HEK293T (cell line): ENCODE measurements at regions not wholly inside any gene's neighbourhood (a gene's known extent, or its start where the extent isn't known, plus 50 kb on each side); places are given as distances from the start of the nearest gene placed in this dataset.

Experiments
- CTCF ChIA-PET: fragments of 350-600 bp; formaldehyde crosslinking; extraction: SDS; loops from one replicate; lab custom pipeline; 2021; ENCODE audit warnings: antibody characterized with exemption, inconsistent platforms; lab: Yijun Ruan, JAX
- POLR2A ChIA-PET: fragments of 350-600 bp; formaldehyde crosslinking; extraction: SDS; loops from one replicate; lab custom pipeline; 2020; ENCODE audit warnings: antibody characterized with exemption, inconsistent platforms; lab: Yijun Ruan, JAX
- DNase-seq: peaks from one replicate; pipeline ENCODE4 v3.0.0; 2012; ENCODE audit warnings: mixed read lengths; ENCODE audit errors: extremely low spot score
- ARNT ChIP-seq: fragments of 450-650 bp; IDR thresholded peaks from 2 replicates; pipeline ENCODE4 v1.6.1; 2017; ENCODE audit warnings: mild to moderate bottlenecking
- BHLHE40 ChIP-seq: fragments of 450-650 bp; IDR thresholded peaks from 2 replicates; pipeline ENCODE4 v1.6.1; 2016; ENCODE audit warnings: mild to moderate bottlenecking, moderate library complexity, borderline replicate concordance
- CTBP1 ChIP-seq: fragments of 450-650 bp; IDR thresholded peaks from 2 replicates; pipeline ENCODE4 v1.6.1; 2016; ENCODE audit warnings: borderline replicate concordance
- ELF4 ChIP-seq: fragments of 450-650 bp; IDR thresholded peaks from 2 replicates; pipeline ENCODE4 v1.6.1; 2017; ENCODE audit warnings: antibody characterized with exemption
- FOXA1 ChIP-seq: fragments of 450-650 bp; IDR thresholded peaks from 2 replicates; pipeline ENCODE4 v1.6.1; 2016; ENCODE audit warnings: mild to moderate bottlenecking
- FOXK2 ChIP-seq: fragments of 450-650 bp; IDR thresholded peaks from 2 replicates; pipeline ENCODE4 v1.6.1; 2016; ENCODE audit warnings: mild to moderate bottlenecking
- FOXM1 ChIP-seq: fragments of 450-650 bp; IDR thresholded peaks from 2 replicates; pipeline ENCODE4 v1.6.1; 2017; ENCODE audit warnings: mild to moderate bottlenecking, borderline replicate concordance
- HDGF ChIP-seq: fragments of 450-650 bp; IDR thresholded peaks from 2 replicates; pipeline ENCODE4 v1.6.1; 2017; ENCODE audit warnings: antibody characterized with exemption, borderline replicate concordance
- L3MBTL2 ChIP-seq: fragments of 450-650 bp; conservative IDR thresholded peaks from 2 replicates; pipeline ENCODE4 v1.6.1; 2016; ENCODE audit warnings: mild to moderate bottlenecking
- LEF1 ChIP-seq: fragments of 450-650 bp; IDR thresholded peaks from 2 replicates; pipeline ENCODE4 v1.6.1; 2017; ENCODE audit warnings: mild to moderate bottlenecking, borderline replicate concordance
- NFRKB ChIP-seq: fragments of 450-650 bp; IDR thresholded peaks from 2 replicates; pipeline ENCODE4 v1.6.1; 2016; ENCODE audit warnings: mild to moderate bottlenecking, moderate library complexity
- SP1 ChIP-seq: fragments of 450-650 bp; IDR thresholded peaks from 2 replicates; pipeline ENCODE4 v1.6.1; 2017
- SUZ12 ChIP-seq: fragments of 450-650 bp; IDR thresholded peaks from 2 replicates; pipeline ENCODE4 v1.6.1; 2016; ENCODE audit warnings: mild to moderate bottlenecking
- TARDBP ChIP-seq: fragments of 450-650 bp; IDR thresholded peaks from 2 replicates; pipeline ENCODE4 v1.6.1; 2016
- ZNF384 ChIP-seq: fragments of 450-650 bp; IDR thresholded peaks from 2 replicates; pipeline ENCODE4 v1.6.1; 2016
- TF ChIP-seq, protein P1 (sequence below): fragments of 450-650 bp; IDR thresholded peaks from 2 replicates; pipeline ENCODE4 v1.6.1; 2016

DNA sequence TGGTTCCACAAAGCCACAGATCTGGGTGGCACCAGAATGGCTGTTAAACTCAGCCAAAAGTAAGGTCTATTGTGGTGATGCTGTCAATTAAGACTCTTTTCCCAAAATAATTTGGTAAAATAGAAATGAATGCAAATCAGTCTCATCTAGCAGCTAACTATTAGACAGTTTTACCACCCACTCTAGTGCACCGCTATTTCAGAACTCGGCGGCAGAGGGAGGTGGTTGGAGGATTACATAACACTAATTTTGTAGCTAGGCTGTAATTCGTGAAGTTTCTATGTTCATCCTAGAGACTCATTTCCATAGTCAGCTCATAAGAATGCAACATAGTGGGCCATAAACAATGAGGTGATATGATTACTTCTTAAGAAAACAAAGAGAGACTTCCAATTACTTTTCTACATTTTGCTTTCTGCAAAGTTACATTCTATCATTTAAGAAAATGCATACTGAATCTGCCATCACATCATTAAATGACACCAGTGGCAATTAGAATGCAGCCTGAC lies 413.8 kb downstream of the FBXO15 start:
- CTCF ChIA-PET: no interaction called here
- no peak for DNase-seq
- POLR2A ChIA-PET: no interaction called here
- TF ChIP-seq BHLHE40 (no peak), ELF4 (no peak), FOXK2 (no peak), TARDBP (no peak), HDGF (no peak), CTBP1 (no peak), ZNF384 (no peak), LEF1 (no peak), ARNT (no peak), FOXM1 (no peak)

DNA sequence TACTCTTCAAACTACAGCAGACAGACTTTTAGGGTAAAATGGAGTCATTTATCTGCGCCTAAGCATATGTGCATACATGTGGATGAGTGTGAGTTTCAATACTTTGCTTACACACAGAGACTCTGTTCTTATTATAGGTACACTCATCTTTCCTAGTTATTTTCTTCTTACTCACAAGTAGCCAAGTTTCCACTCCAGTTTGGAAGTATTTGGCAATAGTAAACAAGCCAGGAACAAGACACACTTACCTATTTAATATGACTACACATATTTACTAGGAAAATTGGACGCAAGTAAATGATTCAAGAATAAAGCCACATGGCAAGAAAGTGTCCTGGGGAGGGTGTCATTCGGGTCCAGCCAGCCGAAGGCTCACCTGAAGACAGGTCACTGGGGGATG lies 414.3 kb downstream of the FBXO15 start:
- ChIA-PET CTCF (no interaction called here), POLR2A (no interaction called here)
- TF ChIP-seq LEF1 (no peak), CTBP1 (no peak), FOXK2 (no peak), SUZ12 (no peak), ZNF384 (no peak), ELF4 (no peak)
- DNase-seq: no peak

DNA sequence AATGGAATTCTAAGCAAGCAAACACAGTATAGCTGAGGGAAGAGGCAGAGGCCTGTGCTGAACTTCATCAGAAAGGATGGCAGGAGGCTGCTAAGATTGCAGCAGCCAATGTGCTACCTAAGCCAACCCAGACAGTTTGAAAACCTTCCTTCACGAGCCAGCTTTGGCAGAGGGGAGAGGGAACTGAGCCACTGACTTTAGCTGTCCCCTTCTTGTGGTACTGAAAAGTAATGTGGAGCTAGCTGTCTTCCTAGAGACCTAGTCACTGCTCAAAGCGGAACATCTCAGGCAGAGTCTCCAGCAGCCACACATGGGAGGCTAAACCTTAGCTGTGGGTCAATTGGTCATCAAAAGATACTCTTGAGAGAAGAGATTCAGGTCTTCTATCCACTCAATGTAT lies 419.0 kb downstream of the FBXO15 start:
- CTCF ChIA-PET: no interaction called here
- no peak for DNase-seq
- POLR2A ChIA-PET: no interaction called here
- TF ChIP-seq SP1: no peak
- TF ChIP-seq ELF4: no peak
- TF ChIP-seq CTBP1: no peak
- no peak for TF ChIP-seq FOXA1
- no peak for TF ChIP-seq TARDBP
- no peak for TF ChIP-seq L3MBTL2
- no peak for TF ChIP-seq LEF1
- TF ChIP-seq NFRKB: no peak
- no peak for TF ChIP-seq HDGF
- no peak for TF ChIP-seq FOXM1
- TF ChIP-seq SUZ12: no peak
- TF ChIP-seq, protein P1, sequence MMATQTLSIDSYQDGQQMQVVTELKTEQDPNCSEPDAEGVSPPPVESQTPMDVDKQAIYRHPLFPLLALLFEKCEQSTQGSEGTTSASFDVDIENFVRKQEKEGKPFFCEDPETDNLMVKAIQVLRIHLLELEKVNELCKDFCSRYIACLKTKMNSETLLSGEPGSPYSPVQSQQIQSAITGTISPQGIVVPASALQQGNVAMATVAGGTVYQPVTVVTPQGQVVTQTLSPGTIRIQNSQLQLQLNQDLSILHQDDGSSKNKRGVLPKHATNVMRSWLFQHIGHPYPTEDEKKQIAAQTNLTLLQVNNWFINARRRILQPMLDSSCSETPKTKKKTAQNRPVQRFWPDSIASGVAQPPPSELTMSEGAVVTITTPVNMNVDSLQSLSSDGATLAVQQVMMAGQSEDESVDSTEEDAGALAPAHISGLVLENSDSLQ: no peak
- no peak for TF ChIP-seq ARNT

DNA sequence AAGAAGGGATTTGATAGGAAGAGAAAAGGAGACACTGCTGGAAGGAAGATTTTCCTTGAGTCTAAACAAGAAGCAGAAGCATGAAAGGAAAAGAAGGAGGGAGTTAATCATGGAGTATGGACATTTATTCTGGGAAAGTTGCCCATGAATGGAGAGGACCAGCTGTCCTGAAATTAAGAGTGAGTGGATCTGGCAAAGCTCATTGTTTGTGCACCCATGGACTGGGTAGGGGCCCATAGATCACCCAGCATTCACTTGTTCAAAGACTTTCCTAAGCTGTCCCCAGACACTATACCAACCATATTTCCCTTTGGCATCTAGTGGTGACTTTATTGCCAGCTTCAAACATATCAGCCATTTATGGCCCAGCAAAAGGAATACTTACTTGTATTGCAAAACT lies 422.7 kb downstream of the FBXO15 start:
- TF ChIP-seq CTBP1 (no peak), TARDBP (no peak), ARNT (no peak), ZNF384 (no peak), FOXA1 (no peak), LEF1 (no peak), BHLHE40 (no peak), HDGF (no peak), ELF4 (no peak), FOXK2 (no peak), SUZ12 (no peak), L3MBTL2 (no peak)
- TF ChIP-seq, protein P1: no peak
- ChIA-PET POLR2A (no interaction called here), CTCF (no interaction called here)
- no peak for DNase-seq

DNA sequence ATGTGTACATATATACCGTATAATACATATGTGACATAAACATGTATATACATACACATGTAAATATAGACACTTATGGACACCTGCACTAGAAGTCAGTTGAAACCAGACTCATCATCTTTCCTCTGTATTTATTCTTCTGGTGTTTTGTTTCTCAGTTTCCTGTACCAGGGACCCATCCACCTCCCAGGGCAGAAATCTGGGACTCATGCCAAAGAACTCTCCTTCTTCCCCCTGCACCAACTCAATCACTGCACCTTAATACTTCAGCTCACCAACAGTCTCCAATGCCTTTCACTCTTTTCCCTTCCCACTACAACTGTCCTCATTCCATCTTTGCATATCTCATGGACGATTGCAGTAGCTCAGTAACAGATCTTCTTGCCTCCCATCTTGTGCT lies 428.0 kb downstream of the FBXO15 start:
- ChIA-PET POLR2A (no interaction called here), CTCF (no interaction called here)
- DNase-seq: no peak
- TF ChIP-seq SUZ12: no peak
- TF ChIP-seq, protein P1: no peak
- TF ChIP-seq NFRKB: no peak
- TF ChIP-seq LEF1: no peak
- no peak for TF ChIP-seq FOXK2
- TF ChIP-seq FOXM1: no peak
- no peak for TF ChIP-seq ZNF384
- TF ChIP-seq ELF4: no peak
- no peak for TF ChIP-seq FOXA1
- TF ChIP-seq SP1: no peak
- TF ChIP-seq TARDBP: no peak
- no peak for TF ChIP-seq ARNT
- TF ChIP-seq HDGF: no peak
- TF ChIP-seq CTBP1: no peak
- no peak for TF ChIP-seq BHLHE40
- TF ChIP-seq L3MBTL2: no peak

DNA sequence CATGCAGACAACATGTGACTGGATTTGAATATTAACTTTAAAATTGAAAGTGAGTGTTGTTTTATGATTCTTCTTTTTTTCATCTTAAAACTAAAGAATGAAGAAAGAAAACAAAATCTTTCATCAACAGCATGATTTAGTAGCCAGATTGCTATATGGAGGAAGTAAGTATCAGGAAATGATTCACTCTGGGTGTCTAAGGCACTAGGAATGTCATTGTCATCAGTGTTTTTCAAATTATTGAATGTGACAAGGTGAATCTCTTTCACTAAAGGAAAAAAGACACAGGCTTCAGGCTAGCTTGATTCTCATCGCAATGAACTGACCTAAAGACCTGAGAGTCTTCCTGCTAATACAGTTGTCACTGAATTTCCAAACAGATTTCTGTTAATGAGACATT lies 430.1 kb downstream of the FBXO15 start:
- no peak for DNase-seq
- ChIA-PET POLR2A (no interaction called here), CTCF (no interaction called here)
- TF ChIP-seq, protein P1: no peak
